PC-9 (cell line): ENCODE measurements at regions not wholly inside any gene's neighbourhood (a gene's known extent, or its start where the extent isn't known, plus 50 kb on each side); places are given as distances from the start of the nearest gene placed in this dataset.

Experiments
- BruUV-seq: library from RNA; stranded (reverse); fragments of 400-500 nt; replicated peaks from 2 replicates; lab custom pipeline; 2021; lab: Mats Ljungman, UMichigan
- CTCF ChIA-PET: fragments of 300-600 bp; sonication (Branson Sonifier 250); formaldehyde crosslinking; loops from one replicate; lab custom pipeline; 2022; ENCODE audit warnings: antibody characterized with exemption; lab: Charles Lee
- POLR2A ChIA-PET: fragments of 300-600 bp; sonication (Branson Sonifier 250); formaldehyde crosslinking; loops from one replicate; lab custom pipeline; 2022; ENCODE audit warnings: antibody characterized with exemption; ENCODE audit not compliant: unreplicated experiment; lab: Charles Lee
- DNase-seq, 2 experiments: peaks; one replicate each; pipeline versions ENCODE4 v3.0.0 to v3.0.0-alpha.2; 2015 to 2022; ENCODE audit warnings: mixed read lengths in 1 of 2
- H2AFZ ChIP-seq: fragments of 200-600 bp; sonication (generic); 2 replicates; pipeline ENCODE4 v1.8.1; 2017; ENCODE audit warnings: antibody characterized with exemption
- H3F3A ChIP-seq: fragments of 200-600 bp; sonication (generic); 2 replicates; pipeline ENCODE4 v1.8.1; 2017; ENCODE audit warnings: antibody characterized with exemption, mild to moderate bottlenecking, low read depth; ENCODE audit not compliant: insufficient read depth
- H3K27ac ChIP-seq: fragments of 200-600 bp; sonication (generic); 2 replicates; pipeline ENCODE4 v1.6.1; 2016; ENCODE audit warnings: mixed run types
- H3K27me3 ChIP-seq: fragments of 200-600 bp; sonication (generic); 2 replicates; pipeline ENCODE4 v1.6.1; 2016; ENCODE audit warnings: low read depth, mixed run types; ENCODE audit not compliant: insufficient read depth
- H3K36me3 ChIP-seq: fragments of 200-600 bp; sonication (generic); 2 replicates; pipeline ENCODE4 v1.6.1; 2016; ENCODE audit warnings: low read depth, mixed run types
- H3K4me1 ChIP-seq: fragments of 200-600 bp; sonication (generic); replicated peaks from 2 replicates; pipeline ENCODE4 v1.6.1; 2016; ENCODE audit warnings: mixed run types; ENCODE audit not compliant: insufficient read depth
- H3K4me2 ChIP-seq: fragments of 200-600 bp; sonication (generic); 2 replicates; pipeline ENCODE4 v1.6.1; 2017; ENCODE audit warnings: mixed run types
- H3K4me3 ChIP-seq: fragments of 200-600 bp; sonication (generic); 2 replicates; pipeline ENCODE4 v1.6.1; 2016; ENCODE audit warnings: mixed run types
- H3K79me2 ChIP-seq: fragments of 200-600 bp; sonication (generic); 2 replicates; pipeline ENCODE4 v1.6.1; 2017; ENCODE audit warnings: low read depth, mixed run types
- H3K9me2 ChIP-seq: fragments of 200-600 bp; sonication (generic); 2 replicates; pipeline ENCODE4 v1.8.1; 2017; ENCODE audit warnings: mild to moderate bottlenecking; ENCODE audit not compliant: insufficient read depth
- H3K9me3 ChIP-seq: fragments of 200-600 bp; sonication (generic); 2 replicates; pipeline ENCODE4 v1.8.1; 2016; ENCODE audit warnings: low read depth; ENCODE audit not compliant: insufficient read depth
- H4K20me1 ChIP-seq: fragments of 200-600 bp; sonication (generic); 2 replicates; pipeline ENCODE4 v1.8.1; 2017; ENCODE audit not compliant: insufficient read depth
- CTCF ChIP-seq: fragments of 200-600 bp; sonication (generic); conservative IDR thresholded peaks from 2 replicates; pipeline ENCODE4 v1.6.1; 2017; ENCODE audit warnings: mixed run types, antibody characterized with exemption, mild to moderate bottlenecking, moderate library complexity
- EZH2 ChIP-seq: fragments of 200-600 bp; sonication (generic); IDR thresholded peaks from 2 replicates; pipeline ENCODE4 v1.8.0; 2017; ENCODE audit warnings: antibody characterized with exemption, low read depth
- intact Hi-C: fragments of 100-400 bp; cut with micrococcal nuclease; formaldehyde crosslinking; loops from one replicate; pipeline ENCODE4 v1.10.0; 2022; ENCODE audit not compliant: unreplicated experiment

- intact Hi-C loops = no loop called here
- Histone ChIP-seq H3K79me2 (no peaks in the 10 kb centered on the region), H4K20me1 (no peaks in the 10 kb centered on the region), H3K27ac (no peak overlapping the region), H3K9me2 (no peaks in the 10 kb centered on the region), H3K9me3 (no peaks in the 10 kb centered on the region), H3K4me1 (no peaks in the 10 kb centered on the region), H3K36me3 (no peaks in the 10 kb centered on the region), H3K27me3 (no peaks in the 10 kb centered on the region), H2AFZ (no peak overlapping the region), H3K4me3 (no peak overlapping the region), H3K4me2 (no peak overlapping the region), H3F3A (no peaks in the 10 kb centered on the region)
- POLR2A ChIA-PET = no interaction called here
- no peak for DNase-seq
- no TSS peak for BruUV-seq
- CTCF ChIA-PET = no interaction called here
- no peak for TF ChIP-seq CTCF
- TF ChIP-seq EZH2 = no peak
These were observed 138.9 kb downstream of the TMEM26 start for GRCh38 chr10:61314273-61314672.

GRCh38 chr10:61313460-61313859 is 139.7 kb downstream of the TMEM26 start:
- no peaks in the 10 kb centered on the region for H3K27me3 ChIP-seq
- ChIA-PET POLR2A (interaction anchor here (0.7 kb wide), 1 partner anchor 535 kb away, joined by 6 read pairs; the partner anchor contains the start of gene CDK1), CTCF (no interaction called here)
- H2AFZ ChIP-seq = no peak overlapping the region
- H3F3A ChIP-seq = no peaks in the 10 kb centered on the region
- no peak for TF ChIP-seq CTCF
- TF ChIP-seq EZH2 = no peak
- H4K20me1 ChIP-seq = no peaks in the 10 kb centered on the region
- no peak overlapping the region for H3K4me3 ChIP-seq
- no peaks in the 10 kb centered on the region for H3K9me2 ChIP-seq
- H3K9me3 ChIP-seq = no peaks in the 10 kb centered on the region
- no peak overlapping the region for H3K4me2 ChIP-seq
- H3K36me3 ChIP-seq = no peaks in the 10 kb centered on the region
- H3K79me2 ChIP-seq = no peaks in the 10 kb centered on the region
- no TSS peak for BruUV-seq
- H3K27ac ChIP-seq = no peak overlapping the region
- no peaks in the 10 kb centered on the region for H3K4me1 ChIP-seq
- no peak for DNase-seq
- intact Hi-C loops = no loop called here

GRCh38 chr10:61304746-61305145 is 148.4 kb downstream of the TMEM26 start:
- BruUV-seq = no TSS peak
- Histone ChIP-seq H3K4me1 (no peaks in the 10 kb centered on the region), H2AFZ (no peak overlapping the region), H3K9me2 (no peaks in the 10 kb centered on the region), H3K36me3 (no peaks in the 10 kb centered on the region), H3K9me3 (no peaks in the 10 kb centered on the region), H3F3A (no peaks in the 10 kb centered on the region), H3K79me2 (no peaks in the 10 kb centered on the region), H3K27ac (no peak overlapping the region), H3K4me2 (no peak overlapping the region), H3K4me3 (no peak overlapping the region), H4K20me1 (no peaks in the 10 kb centered on the region), H3K27me3 (no peaks in the 10 kb centered on the region)
- ChIA-PET POLR2A (no interaction called here), CTCF (no interaction called here)
- TF ChIP-seq EZH2 = no peak
- no peak for TF ChIP-seq CTCF
- intact Hi-C loops = no loop called here
- DNase-seq = no peak
